ENCODE measurements at regions not wholly inside any gene's neighbourhood (a gene's known extent, or its start where the extent isn't known, plus 50 kb on each side); places are given as distances from the start of the nearest gene placed in this dataset.
A peak's percentile ranks its signal among the peaks of the same experiment; 100 is the strongest.

DNA sequence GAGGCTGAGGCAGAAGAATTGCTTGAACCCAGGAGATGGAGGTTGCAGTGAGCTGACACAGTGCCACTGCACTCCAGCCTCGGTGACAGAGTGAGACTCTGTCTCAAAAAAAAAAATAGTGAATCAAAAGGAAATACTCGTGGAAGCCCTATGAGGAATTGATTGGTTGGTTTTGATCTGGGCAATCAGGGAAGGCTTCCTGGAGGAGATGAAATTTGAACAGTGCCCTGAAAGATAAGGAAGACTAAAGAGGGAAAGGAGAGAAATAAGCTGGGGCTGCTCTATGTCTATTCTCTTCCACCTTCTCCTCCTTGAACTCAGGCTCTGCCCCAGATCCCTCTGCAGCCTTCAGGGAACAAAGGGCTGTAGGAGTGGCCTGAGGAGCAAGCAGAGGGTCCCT is 54.1 kb downstream of the IRF2BPL start:
- no peak for DNase-seq

DNA sequence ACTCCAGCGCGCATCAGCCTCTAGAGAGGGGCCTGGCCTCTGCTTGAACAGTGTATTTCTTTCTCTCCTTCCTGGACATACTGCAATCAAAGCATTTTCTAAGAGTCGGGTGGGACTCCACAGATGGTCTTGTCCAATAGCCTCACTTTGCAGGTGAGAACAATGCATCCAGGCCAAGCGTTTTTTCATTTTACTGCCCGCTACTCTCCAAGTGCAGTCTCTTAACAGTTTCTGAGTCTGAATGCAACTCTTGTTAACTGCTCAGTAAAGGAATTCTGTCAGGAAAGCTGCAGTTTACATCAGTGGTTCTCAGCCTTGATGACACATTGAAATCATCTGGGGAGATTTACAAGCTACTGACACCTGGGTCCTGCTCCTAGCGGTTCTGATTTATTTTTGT is 57.0 kb downstream of the IRF2BPL start:
- DNase-seq = no peak

- no peak for DNase-seq
Measured at GRCh38 chr14:76968621-76969063, 59.9 kb downstream of the IRF2BPL start.

DNA sequence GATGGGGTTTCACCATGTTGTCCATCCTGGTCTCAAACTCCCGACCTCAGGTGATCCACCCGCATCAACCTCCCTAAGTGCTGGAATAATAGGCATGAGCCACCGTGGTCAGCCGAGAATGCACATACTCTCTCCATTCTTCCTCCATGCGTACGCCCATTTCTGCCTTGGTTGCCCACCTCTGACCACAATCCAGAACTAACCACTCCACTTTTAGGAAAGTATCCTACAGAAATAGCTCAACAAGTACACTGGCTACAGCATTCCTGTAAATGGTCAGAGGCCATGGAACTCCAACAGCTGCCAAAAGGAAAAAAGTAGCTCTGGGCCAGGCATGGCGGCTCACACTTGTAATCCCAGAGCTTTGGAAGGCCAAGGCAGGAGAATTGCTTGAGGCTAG is 60.7 kb downstream of the IRF2BPL start:
- no peak for DNase-seq

DNA sequence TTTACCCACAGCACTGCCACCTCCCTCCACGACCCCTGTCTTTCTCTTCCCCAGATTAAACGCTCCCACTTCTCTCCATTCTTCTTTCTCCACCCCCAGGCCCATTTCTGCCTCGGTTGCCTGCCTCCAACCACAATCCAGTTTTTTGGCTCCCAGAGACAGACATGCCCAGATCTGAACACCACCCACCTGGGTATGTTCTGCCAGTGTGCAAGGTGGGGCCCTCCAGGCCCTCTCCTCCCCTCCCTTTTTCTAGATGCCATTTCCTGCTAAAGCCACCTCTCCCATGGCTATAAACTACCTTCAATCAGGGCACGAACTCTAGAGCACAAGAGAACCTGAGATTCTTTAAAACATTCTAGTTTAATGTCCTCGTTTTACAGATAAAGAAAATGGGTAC is 63.3 kb downstream of the IRF2BPL start:
- no peak for DNase-seq

DNA sequence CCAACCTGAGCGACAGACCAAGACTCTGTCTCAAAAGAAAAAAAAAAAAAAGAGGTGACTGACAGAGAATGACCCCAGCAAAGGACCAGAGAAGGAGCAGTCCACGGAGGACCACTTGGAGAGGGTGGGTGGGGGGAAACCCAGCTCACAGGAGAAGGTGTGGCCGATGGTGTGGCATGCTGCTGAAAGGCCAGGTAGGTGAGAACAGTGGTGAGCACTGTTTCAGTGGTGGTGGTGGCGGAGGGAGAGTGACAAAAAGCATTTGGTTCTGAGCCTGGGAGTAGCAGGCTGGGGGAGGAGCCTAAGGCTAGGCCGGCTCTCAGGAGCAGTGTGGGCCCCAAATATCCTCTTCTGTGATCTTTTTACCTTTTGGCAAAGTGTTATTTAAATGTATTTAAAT is 63.8 kb downstream of the IRF2BPL start:
- no peak for DNase-seq

DNA sequence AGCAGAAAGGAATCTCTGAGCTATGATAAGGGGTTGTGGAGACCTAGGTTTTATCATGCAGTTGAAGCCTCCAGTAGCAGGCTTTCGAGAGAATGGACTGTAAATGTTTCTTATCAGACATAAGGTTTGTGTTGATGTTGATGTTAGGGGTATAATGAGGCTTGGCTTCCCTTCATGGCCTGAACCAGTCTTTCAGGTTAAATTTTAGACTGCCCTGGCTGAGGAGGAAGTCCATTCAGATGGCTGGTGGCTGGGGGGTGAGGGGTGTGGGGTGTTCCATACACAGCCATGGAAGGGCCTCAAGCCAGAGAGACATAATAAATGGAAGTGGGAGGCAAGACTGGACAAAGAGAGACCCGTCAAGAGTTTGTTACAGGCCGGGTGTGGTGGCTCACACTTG is 65.1 kb downstream of the IRF2BPL start:
- DNase-seq = no peak

DNA sequence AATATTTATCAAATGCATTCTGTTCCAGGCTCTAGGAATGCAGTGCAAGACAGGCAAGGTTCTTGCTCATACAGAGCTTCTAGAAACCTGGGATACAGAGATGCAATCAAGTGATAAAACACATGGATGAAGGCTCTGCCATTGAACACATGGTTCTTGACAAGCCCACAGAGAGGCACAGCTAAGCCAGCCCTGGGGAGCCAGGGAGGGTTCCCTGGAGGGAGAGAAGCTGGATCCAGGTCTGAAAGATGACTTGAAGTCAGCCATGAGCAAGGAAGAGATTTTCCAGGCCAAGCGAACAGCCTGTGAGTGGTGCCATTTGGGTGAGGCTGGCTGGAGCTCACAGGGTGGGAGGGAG is 66.2 kb downstream of the IRF2BPL start:
- DNase-seq = no peak

GRCh38 chr14:76961631-76962302 is 66.7 kb downstream of the IRF2BPL start:
- DNase-seq = no peak

GRCh38 chr14:76958980-76959710 is 69.4 kb downstream of the IRF2BPL start:
- no peak for DNase-seq

- DNase-seq = no peak
Measured at GRCh38 chr14:76958020-76958979, 70.2 kb downstream of the IRF2BPL start.

DNA sequence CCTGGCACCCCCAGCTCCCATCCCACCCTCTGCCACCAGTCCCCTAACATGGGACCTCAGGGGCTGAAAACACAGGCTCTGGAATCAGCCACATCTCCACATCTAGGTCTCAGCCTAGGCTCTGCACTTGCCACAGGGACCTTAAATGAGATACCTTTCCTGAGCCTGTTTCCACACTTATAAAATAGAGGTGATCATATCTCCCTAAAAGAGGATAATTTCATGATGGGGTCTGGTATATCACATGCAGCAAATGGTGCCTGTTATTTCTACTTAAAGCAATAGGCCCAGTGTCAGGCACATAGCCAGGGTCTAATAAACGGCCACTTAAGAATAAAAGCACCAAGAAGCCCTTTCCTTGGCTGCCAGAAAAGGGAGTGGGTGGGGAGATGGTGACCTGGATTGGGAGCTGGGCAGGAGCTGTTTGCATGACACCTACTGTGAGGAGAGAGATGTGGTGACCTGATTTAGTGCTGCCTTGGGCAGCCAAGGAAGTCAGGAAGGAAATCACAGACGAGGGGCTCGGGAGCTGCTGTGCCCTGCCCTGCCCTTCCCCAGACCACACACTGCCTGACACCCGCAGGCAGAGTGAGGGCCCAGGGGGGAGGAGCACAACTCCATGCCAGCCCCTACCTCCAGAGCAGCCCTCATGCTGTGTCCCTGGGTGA is 71.2 kb downstream of the IRF2BPL start:
- peak; percentile 19 for DNase-seq

GRCh38 chr14:76956316-76957090 is 72.0 kb downstream of the IRF2BPL start:
- DNase-seq = peak; percentile 93

DNA sequence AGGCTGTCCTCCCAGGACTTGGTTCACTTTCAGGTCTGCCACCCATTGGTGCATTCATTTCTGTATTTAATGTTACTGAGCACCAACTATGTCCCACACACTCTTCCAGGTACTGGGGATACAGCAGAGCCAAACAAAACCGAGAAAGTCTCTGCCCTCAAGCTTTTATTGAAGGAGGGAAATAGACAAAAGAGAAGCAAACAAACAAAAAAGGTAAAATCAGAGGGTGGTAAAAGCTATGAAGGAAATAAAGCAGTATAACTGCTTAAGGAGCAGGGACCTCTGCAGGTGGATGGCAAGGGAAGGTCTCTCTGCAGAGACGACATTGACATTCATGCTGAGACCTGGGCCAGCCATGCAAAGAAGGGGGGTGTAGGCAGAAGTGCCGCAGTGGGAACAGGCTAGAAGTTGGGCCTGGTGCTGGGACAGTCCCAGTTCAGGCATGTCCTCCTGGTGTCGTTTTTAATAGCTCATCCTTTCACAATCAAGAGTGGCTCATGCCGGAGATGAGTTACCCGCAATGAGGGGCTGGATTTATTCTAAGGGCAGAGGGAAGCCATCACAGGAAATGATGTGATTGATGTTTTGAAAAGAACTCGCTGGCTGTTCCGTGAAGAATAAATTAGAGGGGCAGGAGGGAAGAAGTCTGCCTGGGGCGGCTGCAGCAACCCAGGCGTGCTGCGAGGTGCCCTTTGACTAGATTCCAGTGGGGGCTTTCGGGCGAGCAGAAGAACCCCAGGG is 72.8 kb downstream of the IRF2BPL start:
- no peak for DNase-seq

GRCh38 chr14:76954394-76955190 is 73.9 kb downstream of the IRF2BPL start:
- no peak for DNase-seq

DNA sequence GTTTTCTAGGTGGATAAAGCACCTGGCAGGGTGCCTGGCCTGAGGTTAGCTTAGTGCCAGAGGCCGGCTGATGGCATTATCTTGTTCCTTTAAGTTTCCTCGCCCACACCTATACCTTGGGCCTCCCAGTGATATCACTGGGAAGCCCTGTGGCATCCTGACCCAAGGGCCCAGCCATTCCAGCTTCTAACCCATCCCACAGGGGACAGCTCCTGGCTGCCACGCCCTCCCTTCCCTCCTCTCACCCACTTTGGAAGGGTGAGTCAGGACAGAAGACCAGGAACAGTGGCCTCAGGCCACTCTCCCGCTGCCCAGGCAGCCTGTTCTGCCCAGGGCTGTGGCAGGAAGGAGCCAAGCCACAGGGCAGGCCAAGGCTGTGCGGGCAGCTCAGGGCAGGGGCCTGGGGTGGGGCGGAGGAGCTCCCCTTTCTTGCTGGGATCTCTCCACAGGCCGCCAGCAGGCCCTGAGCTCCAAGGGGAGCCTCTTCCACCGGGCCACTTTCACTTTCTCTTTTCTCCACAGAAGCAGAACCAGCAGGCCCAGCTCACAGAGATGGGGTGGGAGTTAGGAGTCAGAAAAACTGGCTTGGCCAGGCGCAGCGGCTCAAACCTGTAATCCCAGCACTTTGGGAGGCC is 75.1 kb downstream of the IRF2BPL start:
- DNase-seq = no peak

- DNase-seq = no peak
Measured at GRCh38 chr14:76951166-76951565, 77.3 kb downstream of the IRF2BPL start.

DNA sequence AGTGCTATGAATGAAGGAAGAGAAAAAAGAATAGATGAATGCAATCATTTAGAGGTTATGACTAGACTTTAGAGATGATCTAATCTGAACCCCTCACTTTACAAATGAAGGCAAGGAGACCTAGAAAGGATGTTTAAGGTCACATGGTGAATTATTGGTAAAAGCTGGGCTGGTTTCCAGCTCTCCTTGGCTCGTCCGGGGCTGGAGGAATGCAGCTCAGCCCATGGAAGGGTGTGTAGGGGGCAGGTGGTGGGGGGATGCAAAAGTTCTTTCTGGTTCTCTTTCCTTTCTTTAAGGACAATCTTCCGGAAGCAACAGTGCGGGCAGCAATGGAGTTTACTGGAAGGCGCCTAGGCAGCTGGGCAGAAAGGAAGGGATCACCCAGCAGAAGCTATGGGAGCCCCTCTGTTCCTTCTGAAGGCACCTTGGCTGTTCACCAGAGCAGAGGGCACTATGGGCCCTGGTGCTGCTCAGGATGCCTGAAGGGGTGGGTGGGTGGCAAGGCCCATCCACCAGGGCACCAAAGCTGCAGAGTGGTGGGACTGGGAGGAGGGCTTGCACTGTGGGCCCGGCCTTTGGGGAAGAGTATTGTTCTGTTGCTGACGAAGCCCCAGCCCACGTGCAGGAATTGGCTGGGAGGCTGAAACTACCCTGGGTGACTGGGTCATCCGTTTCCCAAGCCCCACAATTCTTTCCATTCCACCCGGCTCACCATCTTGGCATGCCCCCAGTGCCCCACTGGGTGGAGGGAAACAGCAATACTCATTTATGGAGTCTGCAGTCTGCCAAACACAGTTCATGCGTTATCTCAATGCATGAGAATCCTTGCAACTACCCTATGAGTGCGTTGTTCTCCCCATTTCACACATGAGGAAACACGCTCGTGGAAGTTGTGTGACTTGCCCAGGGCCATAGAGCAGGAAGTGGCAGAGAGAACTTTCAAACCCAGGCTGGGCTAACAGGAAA is 78.2 kb downstream of the IRF2BPL start:
- no peak for DNase-seq

DNA sequence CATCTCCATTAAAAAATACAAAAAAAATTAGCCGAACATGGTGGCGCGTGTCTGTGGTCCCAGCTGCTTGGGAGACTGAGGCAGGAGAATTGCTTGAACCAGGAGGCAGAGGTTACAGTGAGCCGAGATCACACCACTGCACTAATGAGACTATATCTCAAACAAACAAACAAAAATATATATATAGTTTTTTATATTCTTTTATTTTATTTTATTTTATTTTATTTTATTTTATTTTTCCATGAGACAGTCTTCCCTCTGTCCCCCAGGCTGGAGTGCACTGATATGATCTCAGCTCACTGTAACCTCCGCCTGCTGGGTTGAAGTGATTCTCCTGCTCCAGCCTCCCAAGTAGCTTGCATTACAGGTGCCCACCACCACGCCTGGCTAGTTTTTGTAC is 79.5 kb downstream of the IRF2BPL start:
- no peak for DNase-seq
